Ammon's horn (tissue), 1 donor: ENCODE measurements at regions not wholly inside any gene's neighbourhood (a gene's known extent, or its start where the extent isn't known, plus 50 kb on each side); places are given as distances from the start of the nearest gene placed in this dataset.
A peak's percentile ranks its signal among the peaks of the same experiment; 100 is the strongest.

Source experiments
- DNase-seq: peaks from one replicate; pipeline ENCODE4 v3.0.0-alpha.2; 2016; ENCODE audit warnings: low spot score

DNA sequence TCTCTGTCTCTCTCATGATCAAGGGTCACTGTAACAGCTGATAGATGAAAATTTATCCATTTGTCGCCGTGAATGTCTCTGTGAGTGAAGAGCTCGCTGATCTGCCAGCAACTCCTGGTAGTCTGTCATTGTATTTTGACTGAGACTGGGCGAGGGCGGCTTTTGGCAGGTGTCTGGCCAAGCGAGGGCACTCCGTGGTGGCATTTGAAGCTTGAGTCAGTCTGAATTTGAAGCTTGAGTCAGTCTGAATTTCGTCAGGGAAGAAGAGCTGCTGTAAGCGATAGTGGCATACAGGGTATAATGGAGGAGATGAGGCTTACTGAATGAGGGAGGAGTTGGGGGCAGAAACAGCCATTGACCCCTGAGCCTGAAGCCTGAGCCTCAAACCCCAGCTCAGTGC lies 56.8 kb upstream of the FAM181A start:
- no peak for DNase-seq

DNA sequence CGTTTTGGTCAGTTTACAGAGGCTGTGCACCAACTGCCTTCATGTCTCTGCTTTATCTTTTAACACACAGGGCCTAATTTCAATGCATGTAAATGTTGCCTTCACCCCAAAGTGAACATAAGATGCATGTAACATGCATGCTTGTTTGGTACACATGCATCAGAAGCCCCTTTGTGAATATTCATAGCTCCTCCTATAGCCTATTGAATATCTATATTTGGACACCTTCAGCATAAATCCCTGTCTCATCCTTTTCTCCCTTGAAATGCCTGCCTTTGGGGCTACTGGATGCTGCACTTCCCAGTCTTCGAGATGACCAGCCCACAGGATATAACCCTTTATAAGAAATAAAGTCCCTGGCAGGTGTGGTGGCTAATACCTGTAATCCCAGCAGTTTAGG lies 57.7 kb upstream of the FAM181A start:
- DNase-seq = no peak

DNA sequence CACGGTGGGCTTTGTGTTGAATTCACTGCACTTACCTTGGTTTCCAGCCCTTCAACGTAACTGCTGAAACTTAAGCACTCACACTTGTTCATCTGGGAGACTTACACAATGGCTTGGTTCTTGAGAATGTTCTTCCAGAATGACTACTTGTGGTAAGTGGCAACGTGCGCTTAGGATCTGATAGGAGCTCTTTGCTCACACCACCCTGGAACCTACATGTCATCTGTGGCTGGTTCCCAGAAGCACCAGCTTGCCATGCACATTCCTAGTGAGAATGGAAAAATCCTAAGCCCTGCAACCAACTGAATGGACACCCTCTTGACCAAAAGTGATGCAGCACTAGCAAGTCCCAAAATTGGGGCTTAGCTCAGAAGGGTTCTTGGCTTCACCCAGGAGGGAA lies 59.0 kb upstream of the FAM181A start:
- DNase-seq = no peak

DNA sequence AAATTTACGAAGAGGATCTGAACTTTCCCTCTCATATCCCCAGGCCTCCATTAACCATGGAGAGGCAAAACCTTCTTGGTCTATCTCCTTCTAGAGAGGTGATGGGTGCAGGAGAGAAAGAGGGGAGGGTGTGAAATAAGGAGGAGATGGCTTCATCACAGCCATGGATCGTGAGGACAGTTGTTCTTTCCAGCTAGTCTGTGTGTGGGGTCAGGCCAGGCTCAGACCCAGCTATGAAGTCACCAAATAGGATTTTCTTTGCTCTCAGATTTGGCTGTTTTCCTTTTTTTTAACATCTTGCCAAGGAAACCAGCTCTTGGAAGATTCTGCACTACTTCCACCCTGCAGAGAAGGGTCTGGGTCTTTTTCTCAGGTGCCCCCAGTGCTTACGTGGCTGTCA lies 64.9 kb upstream of the FAM181A start:
- no peak for DNase-seq

DNA sequence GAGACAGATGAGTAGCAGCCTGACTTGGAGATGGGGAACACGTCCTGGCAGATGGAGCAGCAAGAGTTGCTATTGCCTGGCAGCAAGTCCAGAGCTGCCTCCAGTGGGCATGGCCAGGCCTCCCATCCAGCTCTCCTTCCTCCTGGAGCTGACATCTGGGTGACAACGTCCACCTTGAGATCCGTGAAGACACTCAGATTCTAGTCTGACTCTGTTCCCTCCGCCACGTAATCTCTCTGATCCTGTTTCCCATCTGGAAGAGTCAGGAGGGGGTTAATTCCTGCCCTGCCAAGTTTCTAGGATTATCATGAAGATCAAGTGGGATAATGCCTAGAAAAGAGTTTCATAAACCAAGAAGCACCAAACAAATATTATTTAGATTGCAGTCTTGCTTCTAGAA lies 65.3 kb upstream of the FAM181A start:
- no peak for DNase-seq

DNA sequence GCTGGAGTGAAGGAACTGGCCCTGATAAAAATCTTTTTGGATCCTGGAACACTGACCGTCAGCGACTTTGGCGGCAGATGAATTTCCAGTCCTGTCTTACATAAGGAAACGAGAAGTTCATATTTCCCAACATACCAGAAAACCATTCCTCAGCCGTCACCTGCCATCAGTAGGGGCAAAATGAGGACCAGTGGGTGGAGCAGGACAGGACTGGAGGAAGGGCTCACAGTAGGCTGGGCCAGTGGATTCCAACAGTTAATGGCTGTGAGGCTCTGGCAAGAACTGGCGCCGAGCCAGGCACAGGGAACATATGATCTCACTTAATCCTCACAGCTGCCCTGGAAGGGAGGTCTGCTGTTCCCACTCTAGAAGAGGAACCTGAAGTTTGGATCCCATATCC lies 67.2 kb upstream of the FAM181A start:
- no peak for DNase-seq

DNA sequence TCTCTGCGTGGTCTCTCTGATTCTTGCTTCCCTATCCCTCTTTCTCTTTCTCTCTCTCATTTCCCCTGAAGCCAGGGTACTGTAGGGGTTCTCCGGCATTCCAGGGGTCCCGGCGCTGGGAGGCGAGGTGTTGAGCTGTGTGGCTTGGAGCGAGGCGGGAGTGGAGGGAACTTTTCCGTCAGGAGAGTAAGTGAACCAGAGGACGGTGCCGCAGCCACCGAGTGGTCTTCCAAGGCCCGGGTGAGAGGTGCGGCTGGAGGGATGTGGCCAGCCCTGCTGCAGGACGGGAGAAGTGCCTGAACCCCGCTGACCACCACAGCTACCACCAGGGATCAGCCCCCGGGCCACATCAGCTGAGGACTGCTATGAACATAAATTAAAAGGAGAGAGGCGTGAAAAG lies 68.2 kb upstream of the FAM181A start:
- no peak for DNase-seq

DNA sequence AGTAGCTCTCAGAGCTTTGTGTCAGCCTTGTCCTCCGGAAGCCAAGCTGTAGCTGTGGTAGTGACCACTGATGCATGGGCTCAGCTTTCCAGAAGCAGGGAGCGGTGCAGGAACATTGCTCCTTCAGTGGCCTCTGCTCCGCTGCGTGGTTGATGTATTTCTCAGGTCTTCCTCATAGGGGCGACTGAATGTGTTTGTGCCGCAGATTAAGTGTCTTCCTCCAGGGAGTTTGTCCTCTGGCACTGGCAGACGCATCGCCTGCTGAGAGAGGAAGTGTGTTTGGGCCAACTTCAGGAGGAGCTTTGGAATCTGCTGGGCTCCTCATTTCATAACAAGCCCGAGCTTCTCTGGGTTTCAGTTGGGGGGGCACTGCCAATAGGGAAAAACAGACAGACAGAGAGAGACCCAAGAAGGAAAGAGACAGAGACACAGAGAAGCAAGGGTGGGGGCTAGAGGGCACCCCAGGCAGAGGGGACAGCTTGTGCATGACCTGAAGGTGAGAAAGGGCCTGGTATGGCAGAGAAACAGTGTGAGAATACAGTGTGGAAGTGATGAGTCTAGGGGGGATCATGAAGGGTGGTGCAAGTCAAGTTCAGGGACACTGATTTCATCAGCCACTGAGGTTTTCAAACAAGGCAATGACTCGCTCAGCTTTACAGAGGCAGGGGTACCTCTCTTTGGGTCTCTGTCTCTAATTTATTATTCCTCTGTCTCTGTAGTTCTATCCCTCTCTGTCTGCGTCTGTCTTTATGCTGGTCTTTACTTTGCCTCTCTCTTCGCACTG lies 69.4 kb upstream of the PRIMA1 start:
- peak; percentile 14 for DNase-seq

DNA sequence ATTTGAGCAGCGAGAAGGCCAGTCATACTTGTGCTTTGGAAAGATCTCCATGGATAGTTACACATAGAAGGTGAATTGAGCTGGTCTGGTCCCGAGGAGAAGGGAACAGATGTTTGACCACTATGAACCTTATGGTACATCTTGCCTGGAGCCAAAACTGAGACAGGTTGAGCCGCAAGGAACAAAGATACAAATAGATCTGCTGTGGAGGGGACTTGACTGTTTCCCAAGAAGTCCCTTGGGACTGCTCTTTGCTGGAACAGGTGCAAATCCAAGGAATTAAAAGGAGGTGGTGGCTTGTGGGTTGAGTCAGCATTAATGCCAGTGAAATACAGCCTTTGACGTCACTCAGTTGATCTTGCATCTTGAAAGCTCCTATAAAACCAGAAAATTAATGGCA lies 68.8 kb upstream of the PRIMA1 start:
- DNase-seq = no peak

DNA sequence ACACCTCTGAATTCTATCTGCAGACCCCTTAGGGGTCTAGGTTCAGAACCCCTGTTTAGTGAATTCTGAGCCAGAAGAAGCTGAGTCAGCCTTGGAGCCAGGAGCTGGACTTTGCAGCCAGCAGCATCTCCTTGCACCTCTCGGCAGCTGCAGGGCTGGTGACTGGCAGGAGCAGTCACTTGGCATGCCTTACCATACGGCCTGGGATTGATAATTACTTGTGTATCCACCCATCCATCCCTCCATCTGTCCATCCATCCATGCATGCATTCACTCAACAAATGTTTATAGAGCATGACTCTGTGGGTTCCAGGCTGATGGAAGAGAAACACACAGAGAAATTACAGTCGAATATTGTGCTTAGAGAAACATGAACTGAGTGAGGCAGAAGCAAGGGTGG lies 67.5 kb upstream of the PRIMA1 start:
- DNase-seq = no peak

DNA sequence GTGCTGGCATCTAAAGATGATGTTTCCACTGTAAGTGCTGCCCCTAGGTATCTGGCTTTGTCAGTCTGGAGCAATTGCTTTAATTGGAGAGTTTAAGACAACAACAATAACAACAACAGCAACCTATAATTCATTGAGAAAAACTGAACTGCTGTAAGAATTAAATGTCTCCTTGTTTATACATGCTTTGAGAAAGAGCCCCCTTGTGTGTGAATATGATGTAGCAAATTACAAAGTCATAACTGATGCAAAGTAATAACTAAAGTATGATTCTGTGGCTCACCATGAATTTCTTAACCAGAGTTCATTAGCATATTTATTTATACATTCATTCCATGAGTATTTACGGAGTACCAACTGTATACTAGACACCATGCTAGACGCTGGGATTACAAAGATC lies 59.2 kb upstream of the PRIMA1 start:
- DNase-seq = no peak

DNA sequence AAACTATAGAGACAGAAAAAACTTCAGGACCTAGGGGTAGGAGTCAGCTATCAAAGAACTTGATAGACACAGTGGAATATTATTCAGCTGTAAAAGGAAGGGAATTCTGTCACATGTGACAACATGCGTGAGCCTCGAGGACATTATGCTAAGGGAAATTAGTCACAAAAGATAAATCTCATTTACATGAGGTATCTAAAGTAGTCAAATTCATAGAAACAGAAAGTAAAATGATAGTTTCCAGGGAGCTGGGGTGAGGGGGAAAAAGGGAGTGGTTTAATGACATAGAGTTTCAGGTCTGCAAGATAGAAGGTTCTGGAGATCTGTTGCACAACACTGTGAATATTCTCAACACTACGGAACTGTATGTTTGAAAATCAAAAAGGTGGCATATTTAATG lies 50.0 kb upstream of the PRIMA1 start:
- no peak for DNase-seq
